ENCODE measurements at regions not wholly inside any gene's neighbourhood (a gene's known extent, or its start where the extent isn't known, plus 50 kb on each side); places are given as distances from the start of the nearest gene placed in this dataset.
"Not testable (repeated sequence)": the region's sequence is repeated elsewhere in the genome, so short reads cannot be mapped to it uniquely, and the experiment has no call there.

DNA sequence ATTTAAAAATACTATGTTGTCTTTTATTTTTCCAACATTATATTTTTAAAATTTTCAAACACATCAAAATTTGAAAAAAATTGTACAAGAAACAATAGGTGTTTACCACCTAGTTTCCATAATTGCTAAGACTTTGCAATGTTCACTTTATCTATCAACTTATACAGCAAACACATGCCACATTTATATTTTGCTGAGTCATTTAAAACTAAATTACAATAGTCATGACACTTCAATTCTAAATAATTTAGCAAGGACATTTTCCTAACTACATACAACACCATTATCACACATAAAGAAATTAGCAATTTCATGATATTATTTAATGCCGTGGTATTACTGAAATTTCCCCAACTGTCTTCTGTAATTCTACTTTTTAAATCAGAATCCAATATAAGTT, 600.4 kb upstream of the CPXCR1 start:
- DNase-seq (ENCODE audit: low read depth): no peak
- H3K4me3 ChIP-seq (ENCODE audit: low read depth, low read length): no peak overlapping the region
- TF ChIP-seq CTCF (IDR thresholded peaks at IDR 0.05; ENCODE audit: insufficient read depth, low read depth, low read length, missing control alignments): no peak

GRCh38 chrX:88170553-88170952, 576.5 kb upstream of the CPXCR1 start:
- no peak overlapping the region for H3K4me3 ChIP-seq (ENCODE audit: low read depth, low read length)
- TF ChIP-seq CTCF (IDR thresholded peaks at IDR 0.05; ENCODE audit: insufficient read depth, low read depth, low read length, missing control alignments): no peak
- no peak for DNase-seq (ENCODE audit: low read depth)

DNA sequence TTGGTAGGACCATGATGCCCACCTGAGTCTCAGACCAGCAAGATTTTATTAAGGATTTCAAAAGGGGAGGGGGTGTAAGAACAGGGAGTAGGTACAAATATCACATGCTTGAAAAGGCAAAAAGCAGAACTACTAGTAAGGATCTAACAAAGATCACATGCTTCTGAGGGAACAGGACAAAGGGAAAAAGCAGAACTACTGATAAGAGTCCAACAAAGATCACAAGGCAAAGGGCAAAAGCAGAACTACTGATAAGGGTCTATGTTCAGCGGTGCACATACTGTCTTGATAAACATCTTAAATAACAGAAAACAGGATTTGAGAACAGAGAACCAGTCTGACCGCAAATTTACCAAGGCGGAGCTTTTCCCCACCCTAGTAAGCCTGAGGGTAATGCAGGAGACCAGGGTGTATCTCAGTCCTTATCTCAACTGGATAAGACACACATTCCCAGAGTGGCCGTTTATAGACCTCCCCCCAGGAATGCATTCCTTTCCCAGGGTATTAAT, 573.0 kb upstream of the CPXCR1 start:
- not testable (repeated sequence) for H3K4me3 ChIP-seq (ENCODE audit: low read depth, low read length); DNase-seq (ENCODE audit: low read depth)

DNA sequence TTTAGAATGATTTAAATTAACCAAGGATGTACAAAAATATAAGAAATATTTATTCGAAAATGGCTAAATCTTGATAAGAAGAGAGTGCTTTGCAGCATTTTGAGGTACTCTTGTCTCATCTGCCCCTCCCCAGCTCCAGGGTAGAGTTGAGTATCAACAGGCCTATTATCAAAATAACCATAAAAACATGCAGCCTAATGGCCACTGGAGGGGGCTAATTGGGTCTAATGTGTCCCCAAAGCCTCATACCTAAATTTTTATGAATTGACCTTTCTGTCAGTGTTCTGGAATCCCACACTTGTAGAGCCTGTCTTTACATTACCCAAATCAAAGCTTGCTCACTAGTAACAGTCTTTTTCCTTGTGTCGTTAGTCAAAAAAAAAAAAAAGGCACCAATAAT, 544.9 kb upstream of the CPXCR1 start:
- no peak for TF ChIP-seq CTCF (IDR thresholded peaks at IDR 0.05; ENCODE audit: insufficient read depth, low read depth, low read length, missing control alignments)
- no peak for DNase-seq (ENCODE audit: low read depth)

GRCh38 chrX:88244066-88244465, 503.0 kb upstream of the CPXCR1 start:
- TF ChIP-seq CTCF (IDR thresholded peaks at IDR 0.05; ENCODE audit: insufficient read depth, low read depth, low read length, missing control alignments): no peak
- no peak overlapping the region for H3K4me3 ChIP-seq (ENCODE audit: low read depth, low read length)

More for the DNA sequence above, 544.9 kb upstream of the CPXCR1 start:
- H3K4me3 ChIP-seq (ENCODE audit: low read depth, low read length): no peak overlapping the region

DNA sequence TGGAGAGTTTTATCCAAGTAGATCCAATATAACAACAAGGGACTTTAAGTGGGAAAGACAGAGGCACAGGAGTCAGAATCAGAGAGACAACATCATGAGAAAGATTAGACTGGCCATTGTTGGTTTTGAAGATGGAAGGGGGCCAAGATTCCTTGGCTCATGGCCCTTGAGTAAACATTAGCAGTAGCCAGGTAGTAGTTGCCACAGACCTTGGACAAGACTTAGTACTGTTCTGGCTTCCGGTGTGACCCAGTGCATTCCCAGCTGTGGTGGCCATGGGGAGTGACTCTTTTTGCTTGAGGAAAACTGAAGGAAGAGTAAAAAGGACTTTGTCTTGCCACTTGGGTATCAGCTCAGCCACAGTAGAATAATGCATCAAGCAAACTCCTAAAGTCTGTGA, 462.2 kb upstream of the CPXCR1 start:
- no peak for DNase-seq (ENCODE audit: low read depth)
- TF ChIP-seq CTCF (IDR thresholded peaks at IDR 0.05; ENCODE audit: insufficient read depth, low read depth, low read length, missing control alignments): no peak
- H3K4me3 ChIP-seq (ENCODE audit: low read depth, low read length): no peak overlapping the region

More at GRCh38 chrX:88244066-88244465, 503.0 kb upstream of the CPXCR1 start:
- no peak for DNase-seq (ENCODE audit: low read depth)

- H3K4me3 ChIP-seq (ENCODE audit: low read depth, low read length); DNase-seq (ENCODE audit: low read depth): not testable (repeated sequence)
Measured at GRCh38 chrX:88313972-88314371, 433.1 kb upstream of the CPXCR1 start.

DNA sequence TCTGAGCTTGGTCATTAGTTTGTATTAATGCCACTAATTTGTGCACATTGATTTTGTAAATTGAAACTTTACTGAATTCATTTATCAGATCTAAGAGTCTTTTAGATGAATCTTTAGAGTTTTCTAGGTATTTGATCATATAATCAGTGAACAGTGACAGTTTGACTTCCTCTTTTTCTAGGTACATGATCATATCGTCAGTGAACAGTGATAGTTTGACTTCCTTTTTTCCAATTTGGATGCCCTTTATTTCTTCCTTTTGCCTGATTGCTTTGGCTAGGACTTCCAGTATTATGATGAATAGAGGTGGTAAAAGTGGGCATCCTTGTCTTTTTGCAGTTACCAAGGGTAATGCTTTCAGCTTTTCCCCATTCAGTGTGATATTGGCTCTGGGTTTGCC, 421.4 kb upstream of the CPXCR1 start:
- no peak overlapping the region for H3K4me3 ChIP-seq (ENCODE audit: low read depth, low read length)
- DNase-seq (ENCODE audit: low read depth): no peak
- TF ChIP-seq CTCF (IDR thresholded peaks at IDR 0.05; ENCODE audit: insufficient read depth, low read depth, low read length, missing control alignments): no peak

Measured in GM12865 (cell line).